Fibroblast of lung (primary cell): ENCODE measurements at regions not wholly inside any gene's neighbourhood (a gene's known extent, or its start where the extent isn't known, plus 50 kb on each side); places are given as distances from the start of the nearest gene placed in this dataset.

Experiments used
- CTCF ChIP-seq, 2 donors: IDR thresholded peaks in 1 of 2; conservative IDR thresholded peaks in 1 of 2; 1 replicate in 1 of 2; 2 replicates in 1 of 2; pipeline ENCODE4 v1.5.1; 2011 to 2012; ENCODE audit warnings: low read length in 2 of 2, control low read depth in 1 of 2, inconsistent platforms in 1 of 2, low read depth in 1 of 2, mild to moderate bottlenecking in 1 of 2
- EZH2 ChIP-seq: IDR thresholded peaks from 2 replicates; pipeline ENCODE4 v1.5.1; 2012; ENCODE audit warnings: low read length, control low read depth, mild to moderate bottlenecking; ENCODE audit errors: missing control alignments

GRCh38 chr3:69511361-69511760 is 125.5 kb upstream of the FRMD4B start:
- TF ChIP-seq CTCF (conservative IDR thresholded peaks at IDR 0.05 in 1 of 2, IDR thresholded peaks at IDR 0.05 in 1 of 2; ENCODE audit: low read depth in 1 of 2, low read length in 2 of 2) = no peak
- TF ChIP-seq EZH2 = no peak
